HTR-8/SVneo (cell line): ENCODE measurements at regions not wholly inside any gene's neighbourhood (a gene's known extent, or its start where the extent isn't known, plus 50 kb on each side); places are given as distances from the start of the nearest gene placed in this dataset.
"Not testable (repeated sequence)": the region's sequence is repeated elsewhere in the genome, so short reads cannot be mapped to it uniquely, and the experiment has no call there.

Experiments
- DNase-seq: peaks from one replicate; pipeline ENCODE4 v3.0.0; 2011; ENCODE audit warnings: low spot score, mixed read lengths; ENCODE audit not compliant: insufficient read length
- FAIRE-seq: peaks from 2 replicates; lab custom pipeline; 2011; peaks lifted over from hg19 to GRCh38; lab: Jason Lieb, UNC

DNA sequence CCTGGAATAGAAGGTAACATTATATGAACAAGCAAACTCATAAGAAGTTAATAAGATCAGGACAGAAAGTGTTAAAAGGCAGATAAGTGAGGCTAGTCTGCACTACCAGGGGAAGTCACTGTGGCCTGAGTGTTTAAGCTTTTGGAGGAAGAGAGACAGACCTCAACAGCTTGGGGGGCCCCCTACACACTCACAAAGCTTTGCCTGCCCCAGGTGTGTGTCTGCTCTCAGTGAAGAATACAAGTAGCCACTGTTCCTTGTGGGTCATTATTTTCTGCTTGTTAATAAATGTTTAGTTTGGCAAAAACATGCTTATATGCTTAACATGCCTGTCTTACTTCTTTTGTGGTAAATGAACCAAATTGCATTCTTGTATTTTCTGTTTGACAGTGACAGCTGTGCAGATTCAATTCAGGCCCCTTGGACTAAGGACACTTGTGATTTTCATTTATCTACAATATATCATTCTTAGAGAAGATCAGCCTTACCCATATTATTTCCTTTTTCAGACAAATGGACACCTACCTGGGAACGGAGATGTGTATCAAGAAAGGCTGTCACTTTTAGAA is 50.7 kb upstream of the C12orf71 start:
- FAIRE-seq = no peak
- no peak for DNase-seq

DNA sequence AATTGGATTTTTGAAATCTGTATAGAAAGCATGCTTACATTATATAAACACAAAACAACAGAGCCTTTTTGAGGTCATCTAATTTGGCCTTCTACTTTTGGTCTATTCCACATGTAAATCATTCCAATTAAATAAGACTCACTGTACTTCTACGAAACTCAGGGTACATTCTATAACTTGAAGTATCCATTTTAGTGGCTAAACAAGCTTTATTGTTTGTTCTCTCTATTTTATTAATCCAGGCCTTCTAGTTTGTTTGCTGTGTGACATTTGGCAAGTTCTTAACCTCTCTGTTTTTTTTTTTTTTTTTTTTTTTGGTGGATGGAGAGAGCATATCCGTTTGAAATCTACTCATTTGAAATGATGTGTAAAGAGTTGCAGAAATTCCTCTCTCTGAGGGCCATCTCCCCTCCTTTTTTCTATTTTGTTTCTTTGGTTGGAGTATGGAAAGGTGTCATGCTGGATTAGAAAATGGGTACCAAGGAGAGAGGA is 58.1 kb upstream of the C12orf71 start:
- FAIRE-seq (no peak), DNase-seq (no peak)

DNA sequence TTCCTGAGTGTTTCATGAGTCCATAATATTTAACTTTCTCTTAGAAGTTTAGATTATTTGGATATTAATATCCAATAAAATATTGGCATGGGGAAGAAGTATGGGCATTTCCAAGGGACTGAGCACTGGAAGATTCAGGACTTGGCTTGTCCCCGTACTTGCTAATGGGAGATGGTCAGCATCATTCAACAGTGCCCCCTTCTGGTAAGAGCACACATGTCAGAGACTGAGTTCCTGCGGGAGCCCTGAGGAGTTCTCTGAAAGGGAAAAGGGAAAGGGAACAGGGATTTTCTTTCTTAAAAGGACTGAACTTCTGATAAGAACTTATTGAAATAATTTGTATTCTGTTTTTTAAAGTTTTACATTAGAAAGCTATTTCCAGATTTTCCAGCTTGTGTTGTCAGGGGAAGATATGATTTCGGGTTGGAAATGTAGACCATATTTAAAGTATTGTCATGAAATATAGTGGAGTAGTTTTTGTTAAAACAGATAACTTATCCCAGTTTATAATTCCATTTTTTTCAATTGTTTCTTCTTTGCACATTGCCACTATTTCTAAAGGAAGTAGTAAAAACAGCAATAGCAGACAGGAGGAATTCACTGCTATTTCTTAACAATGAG is 59.8 kb upstream of the C12orf71 start:
- FAIRE-seq = peak; percentile 38
- peak; percentile 85 for DNase-seq

DNA sequence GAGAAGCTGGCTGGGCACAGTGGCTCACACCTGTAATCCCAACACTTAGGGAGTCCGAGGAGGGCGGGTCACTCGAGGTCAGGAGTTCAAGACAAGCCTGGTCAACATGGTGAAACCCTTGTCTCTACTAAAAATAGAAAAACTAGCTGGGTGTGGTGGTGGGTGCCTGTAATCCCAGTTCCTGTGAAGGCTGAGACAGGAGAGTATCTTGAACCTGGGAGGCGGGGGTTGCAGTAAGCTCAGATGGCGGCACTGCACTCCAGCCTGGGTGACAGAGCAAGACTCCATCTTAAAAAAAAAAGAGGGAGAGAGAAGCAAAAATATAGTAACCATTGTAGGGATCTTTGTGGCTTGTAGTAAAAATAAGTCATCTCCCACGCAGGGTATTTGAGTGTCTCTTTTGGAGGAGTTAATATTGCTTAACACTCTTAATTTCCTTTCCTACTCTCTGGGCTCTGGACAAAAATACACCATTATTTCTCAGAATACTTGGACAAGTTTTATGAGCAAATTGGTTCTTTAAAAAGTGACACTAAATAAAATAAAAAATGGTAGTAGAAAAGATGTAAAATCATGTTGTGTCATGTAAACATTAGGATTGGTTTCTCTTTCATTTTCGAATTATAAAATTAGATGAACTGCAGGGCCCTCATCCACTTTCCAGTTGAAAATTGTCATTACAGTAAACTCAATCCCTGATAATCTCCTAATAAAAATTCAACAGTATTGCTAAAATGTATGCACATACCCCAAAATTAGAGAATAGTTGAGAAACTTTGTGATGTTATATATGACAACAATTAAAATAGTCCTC is 61.1 kb upstream of the C12orf71 start:
- DNase-seq = no peak
- FAIRE-seq = no peak

GRCh38 chr12:27145725-27146124 is 63.3 kb upstream of the C12orf71 start:
- peak; percentile 69 for FAIRE-seq

GRCh38 chr12:27148373-27148772 is 66.0 kb upstream of the C12orf71 start:
- no peak for FAIRE-seq
- no peak for DNase-seq

More at GRCh38 chr12:27145725-27146124, 63.3 kb upstream of the C12orf71 start:
- DNase-seq = not testable (repeated sequence)

DNA sequence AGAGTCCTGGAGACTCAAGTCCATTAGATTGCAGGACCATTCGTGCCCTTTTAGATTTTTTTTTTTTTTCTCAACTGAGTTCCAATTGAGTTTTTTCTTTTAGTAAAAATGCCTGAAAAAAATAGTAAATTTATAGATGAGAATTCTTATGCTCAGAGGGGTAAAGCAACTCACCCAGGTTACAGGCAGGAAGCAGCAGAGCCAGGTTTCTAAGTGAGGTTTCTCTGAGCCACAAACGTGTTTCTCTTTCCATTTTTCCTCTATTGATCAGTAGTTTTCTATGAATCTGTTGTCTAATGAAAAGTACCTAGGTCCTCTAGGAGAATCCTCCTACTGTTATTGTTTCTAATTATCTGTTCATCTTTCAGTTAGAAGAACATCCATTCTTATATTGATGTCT is 66.4 kb upstream of the C12orf71 start:
- FAIRE-seq = no peak
- no peak for DNase-seq

DNA sequence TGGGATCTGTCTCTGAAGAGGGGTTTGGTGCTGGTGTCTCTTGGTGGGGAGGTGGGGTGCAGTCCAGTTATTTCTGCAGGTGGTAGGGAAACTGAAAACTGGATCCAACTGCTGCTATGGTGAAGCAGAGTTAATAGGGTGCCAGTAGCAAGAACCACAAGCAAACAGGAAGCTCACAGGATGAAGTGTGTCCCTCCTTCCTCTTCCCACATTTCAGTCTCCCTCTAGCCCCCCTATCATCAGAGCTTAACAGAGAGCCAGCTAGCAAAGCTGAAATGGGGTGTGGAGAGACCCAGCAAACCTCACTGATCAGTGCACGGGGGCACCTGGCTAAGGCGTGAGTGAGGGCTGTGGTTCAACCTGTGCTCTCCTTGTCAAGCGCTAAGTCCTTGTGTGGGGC is 69.1 kb upstream of the C12orf71 start:
- FAIRE-seq = no peak
- no peak for DNase-seq

- FAIRE-seq (no peak), DNase-seq (no peak)
Observed at GRCh38 chr12:27158297-27158696, 75.9 kb upstream of the C12orf71 start.

GRCh38 chr12:27161458-27162228 is 79.3 kb upstream of the C12orf71 start:
- no peak for FAIRE-seq

GRCh38 chr12:27162229-27162537 is 79.8 kb upstream of the C12orf71 start:
- FAIRE-seq (no peak), DNase-seq (no peak)

More at GRCh38 chr12:27161458-27162228, 79.3 kb upstream of the C12orf71 start:
- DNase-seq = no peak

DNA sequence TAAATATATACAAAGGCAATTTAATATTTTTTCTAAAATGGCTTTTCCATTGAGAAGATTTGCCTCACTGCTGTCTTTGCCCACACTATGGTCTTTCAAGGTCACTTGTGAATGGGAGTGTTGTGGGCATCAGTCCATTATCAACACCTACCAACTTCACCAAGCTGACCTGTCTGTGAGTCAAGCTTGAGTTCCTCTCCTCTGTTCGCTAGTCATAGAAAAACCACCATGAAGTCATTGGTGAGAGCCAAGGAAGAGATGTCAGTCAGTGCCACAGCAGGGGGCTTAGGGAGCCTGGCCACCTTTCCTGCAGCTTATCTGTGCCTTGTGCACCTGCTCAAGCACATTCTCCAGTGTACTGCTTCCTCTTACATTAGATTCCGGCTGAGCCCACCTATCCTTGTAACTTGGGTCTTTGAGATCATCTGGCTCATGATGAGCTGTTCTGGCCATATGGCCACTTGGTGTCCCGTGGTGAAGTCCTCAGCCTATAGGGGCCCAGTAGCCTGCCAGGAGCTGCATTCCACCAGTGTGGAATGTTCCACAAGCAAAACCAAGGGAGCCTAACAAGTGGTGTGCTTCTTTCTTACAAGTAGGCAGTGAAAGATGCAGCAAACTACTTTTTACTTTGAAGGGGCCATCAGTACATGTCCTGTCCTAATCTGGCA is 80.8 kb upstream of the C12orf71 start:
- FAIRE-seq (no peak), DNase-seq (no peak)

GRCh38 chr12:27163894-27164293 is 80.2 kb upstream of the STK38L start:
- FAIRE-seq (no peak), DNase-seq (no peak)

GRCh38 chr12:27164330-27165040 is 79.6 kb upstream of the STK38L start:
- DNase-seq = no peak
- FAIRE-seq = no peak

DNA sequence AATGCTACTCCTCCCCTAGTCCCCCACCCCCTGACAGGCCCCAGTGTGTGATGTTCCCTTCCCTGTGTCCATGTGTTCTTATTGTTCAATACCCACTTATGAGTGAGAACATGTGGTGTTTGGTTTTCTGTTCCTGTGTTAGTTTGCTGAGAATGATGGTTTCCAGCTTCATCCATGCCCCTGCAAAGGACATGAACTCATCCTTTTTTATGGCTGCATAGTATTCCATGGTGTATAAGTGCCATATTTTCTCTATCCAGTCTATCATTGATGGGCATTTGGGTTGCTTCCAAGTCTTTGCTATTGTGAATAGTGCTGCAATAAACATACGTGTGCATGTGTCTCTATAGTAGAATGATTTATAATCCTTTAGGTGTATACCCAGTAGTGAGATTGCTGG is 78.1 kb upstream of the STK38L start:
- DNase-seq, FAIRE-seq: not testable (repeated sequence)

- not testable (repeated sequence) for FAIRE-seq, DNase-seq
Observed at GRCh38 chr12:27171494-27171893, 72.6 kb upstream of the STK38L start.

DNA sequence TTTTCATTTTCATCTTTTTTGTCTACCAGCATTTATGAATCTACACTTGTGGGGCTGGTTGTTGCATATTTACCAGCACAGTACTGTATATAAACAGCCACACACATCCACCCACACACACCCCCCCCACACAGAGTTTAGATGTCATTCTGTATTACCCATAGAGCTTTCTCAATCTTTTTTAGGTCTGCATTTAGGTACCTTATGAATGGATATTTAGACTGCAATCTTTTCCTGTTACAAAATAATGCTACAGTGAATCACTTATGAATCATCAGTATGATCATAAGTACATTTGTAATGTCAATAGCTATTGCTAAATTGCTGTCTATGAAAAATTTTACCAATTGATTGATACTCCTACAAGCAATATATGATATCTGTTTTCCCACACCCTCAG is 67.3 kb upstream of the STK38L start:
- DNase-seq (no peak), FAIRE-seq (no peak)

- FAIRE-seq (no peak), DNase-seq (no peak)
Observed at GRCh38 chr12:27177706-27178105, 66.4 kb upstream of the STK38L start.

DNA sequence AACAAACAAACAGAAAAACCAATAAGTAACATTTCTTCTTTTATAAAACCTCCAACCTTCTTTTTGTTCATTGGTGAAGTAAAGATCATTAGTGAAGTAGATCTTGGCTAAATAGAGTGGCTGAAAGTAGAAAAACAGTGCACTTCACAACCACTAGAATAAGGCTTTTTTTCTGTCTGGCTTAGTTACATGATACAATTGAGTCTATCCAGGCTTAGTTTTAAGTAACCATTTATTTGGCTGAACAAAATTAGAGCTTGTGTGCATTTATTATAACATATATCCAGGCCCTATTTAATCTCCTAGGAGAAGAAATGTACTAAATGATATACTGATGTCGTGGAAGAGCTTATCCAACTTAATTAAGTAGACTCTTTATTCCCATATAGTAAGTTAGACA is 65.8 kb upstream of the STK38L start:
- DNase-seq (no peak), FAIRE-seq (no peak)
